Esophagus squamous epithelium (tissue), 5 donors: ENCODE measurements at regions not wholly inside any gene's neighbourhood (a gene's known extent, or its start where the extent isn't known, plus 50 kb on each side); places are given as distances from the start of the nearest gene placed in this dataset.

Source experiments
- DNase-seq: peaks from one replicate; lab custom pipeline; 2025; lab: John Stamatoyannopoulos, UW
- H3K27ac ChIP-seq, 4 donors: fragments of 200-600 bp; sonication (generic); one replicate each; pipeline ENCODE4 v1.5.1; 2016 to 2019; ENCODE audit warnings: mild to moderate bottlenecking in 1 of 4
- H3K27me3 ChIP-seq, 4 donors: fragments of 200-600 bp; sonication (generic); 1 replicate in 3 of 4; 2 replicates in 1 of 4; pipeline versions ENCODE4 v1.5.1 to v1.6.0; 2017 to 2021; ENCODE audit warnings: antibody characterized with exemption in 1 of 4
- H3K36me3 ChIP-seq, 3 donors: fragments of 200-600 bp; sonication (generic); one replicate each; pipeline ENCODE4 v1.5.1; 2016 to 2019
- H3K4me1 ChIP-seq, 3 donors: fragments of 200-600 bp; sonication (generic); one replicate each; pipeline ENCODE4 v1.5.1; 2017 to 2019
- H3K4me3 ChIP-seq, 4 donors: fragments of 200-600 bp; sonication (generic); 1 replicate in 3 of 4; 2 replicates in 1 of 4; pipeline ENCODE4 v1.5.1; 2016 to 2019; ENCODE audit warnings: mild to moderate bottlenecking in 2 of 4, moderate library complexity in 1 of 4
- H3K9me3 ChIP-seq, 3 donors: fragments of 200-600 bp; sonication (generic); one replicate each; pipeline ENCODE4 v1.5.1; 2016 to 2019
- POLR2A ChIP-seq, 4 donors: fragments of 450-650 bp; IDR thresholded peaks; one replicate each; pipeline ENCODE4 v1.6.1; 2017; ENCODE audit warnings: antibody characterized with exemption in 4 of 4, mild to moderate bottlenecking in 4 of 4, moderate library complexity in 3 of 4
- WGBS, 2 donors: methylation state at CpG; one replicate each; pipeline ENCODE4 v1.1.5; 2018; 5-methylcytosine and 5-hydroxymethylcytosine counted together
- intact Hi-C: fragments of 100-400 bp; cut with DNase I; formaldehyde crosslinking; loops from one replicate; pipeline ENCODE4 v1.15.0; 2022
- TF ChIP-seq, protein P1 (sequence below), 6 experiments: fragments of 450-650 bp in 4 of 6; fragments of 200-600 bp in 2 of 6; sonication (generic) in 2 of 6; IDR thresholded peaks; one replicate each; pipeline ENCODE4 v1.5.1; 2016 to 2019; ENCODE audit warnings: antibody characterized with exemption in 6 of 6, mild to moderate bottlenecking in 4 of 6, moderate library complexity in 4 of 6
- donor health status: DM: yes; HTN: yes; CAD: no.

DNA sequence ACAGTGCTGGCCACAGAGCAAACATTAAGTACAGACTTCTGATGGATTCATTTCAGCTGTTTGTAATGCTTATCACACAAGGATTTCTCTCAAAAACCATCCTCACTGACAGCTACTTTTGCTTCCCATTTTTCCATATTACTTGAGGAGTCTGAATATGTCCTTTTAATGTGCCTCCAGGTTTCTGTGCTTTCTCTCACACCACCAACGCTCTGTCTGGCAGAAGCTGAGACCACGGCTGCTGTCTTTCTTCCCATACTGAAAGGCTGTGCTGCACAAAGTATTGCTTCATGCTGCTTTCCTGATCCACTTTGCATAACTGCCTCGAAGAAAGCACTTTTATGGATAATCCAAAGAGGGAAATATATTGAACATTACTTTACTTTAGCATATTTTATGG, 312.1 kb upstream of the ZEB2 start:
- DNase-seq: no peak
- no peak for TF ChIP-seq POLR2A (IDR thresholded peaks at IDR 0.05)
- TF ChIP-seq, protein P1, sequence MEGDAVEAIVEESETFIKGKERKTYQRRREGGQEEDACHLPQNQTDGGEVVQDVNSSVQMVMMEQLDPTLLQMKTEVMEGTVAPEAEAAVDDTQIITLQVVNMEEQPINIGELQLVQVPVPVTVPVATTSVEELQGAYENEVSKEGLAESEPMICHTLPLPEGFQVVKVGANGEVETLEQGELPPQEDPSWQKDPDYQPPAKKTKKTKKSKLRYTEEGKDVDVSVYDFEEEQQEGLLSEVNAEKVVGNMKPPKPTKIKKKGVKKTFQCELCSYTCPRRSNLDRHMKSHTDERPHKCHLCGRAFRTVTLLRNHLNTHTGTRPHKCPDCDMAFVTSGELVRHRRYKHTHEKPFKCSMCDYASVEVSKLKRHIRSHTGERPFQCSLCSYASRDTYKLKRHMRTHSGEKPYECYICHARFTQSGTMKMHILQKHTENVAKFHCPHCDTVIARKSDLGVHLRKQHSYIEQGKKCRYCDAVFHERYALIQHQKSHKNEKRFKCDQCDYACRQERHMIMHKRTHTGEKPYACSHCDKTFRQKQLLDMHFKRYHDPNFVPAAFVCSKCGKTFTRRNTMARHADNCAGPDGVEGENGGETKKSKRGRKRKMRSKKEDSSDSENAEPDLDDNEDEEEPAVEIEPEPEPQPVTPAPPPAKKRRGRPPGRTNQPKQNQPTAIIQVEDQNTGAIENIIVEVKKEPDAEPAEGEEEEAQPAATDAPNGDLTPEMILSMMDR (IDR thresholded peaks at IDR 0.05): no peak
- intact Hi-C loops: no loop called here
- Histone ChIP-seq H3K4me3 (no peak overlapping the region), H3K9me3 (no peaks in the 10 kb centered on the region), H3K36me3 (no peaks in the 10 kb centered on the region), H3K27me3 (no peaks in the 10 kb centered on the region), H3K4me1 (no peaks in the 10 kb centered on the region), H3K27ac (no peak overlapping the region)
- WGBS, 2 donors: 63 to 77% methylated on average over 3 of the region's 3 CpGs

DNA sequence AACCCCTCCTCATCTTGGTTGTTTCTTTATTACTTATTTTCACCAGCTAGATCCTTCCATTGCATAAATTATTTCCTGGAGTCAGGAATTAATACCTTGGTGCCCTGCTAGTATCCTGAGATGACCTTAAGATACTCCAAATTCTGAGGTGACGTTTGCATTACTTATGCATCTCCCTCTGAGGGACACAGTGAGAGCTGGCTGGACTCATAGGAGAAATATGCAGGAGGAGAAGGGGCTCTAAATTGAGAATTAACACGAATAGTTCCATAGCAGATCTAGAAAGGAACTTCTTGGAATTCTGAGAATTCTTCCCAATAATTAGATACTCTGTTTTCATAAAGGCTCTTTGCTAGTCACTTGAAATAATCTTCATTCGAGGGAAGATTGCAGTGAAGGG, 310.6 kb upstream of the ZEB2 start:
- Histone ChIP-seq H3K4me1 (no peaks in the 10 kb centered on the region), H3K27me3 (no peaks in the 10 kb centered on the region), H3K9me3 (no peaks in the 10 kb centered on the region), H3K4me3 (no peak overlapping the region), H3K27ac (no peak overlapping the region), H3K36me3 (no peaks in the 10 kb centered on the region)
- no peak for TF ChIP-seq POLR2A (IDR thresholded peaks at IDR 0.05)
- TF ChIP-seq, protein P1 (IDR thresholded peaks at IDR 0.05): no peak
- WGBS, 2 donors: 77 to 79% methylated on average over 2 to 3 of the region's 3 CpGs
- DNase-seq: no peak
- intact Hi-C loops: no loop called here

DNA sequence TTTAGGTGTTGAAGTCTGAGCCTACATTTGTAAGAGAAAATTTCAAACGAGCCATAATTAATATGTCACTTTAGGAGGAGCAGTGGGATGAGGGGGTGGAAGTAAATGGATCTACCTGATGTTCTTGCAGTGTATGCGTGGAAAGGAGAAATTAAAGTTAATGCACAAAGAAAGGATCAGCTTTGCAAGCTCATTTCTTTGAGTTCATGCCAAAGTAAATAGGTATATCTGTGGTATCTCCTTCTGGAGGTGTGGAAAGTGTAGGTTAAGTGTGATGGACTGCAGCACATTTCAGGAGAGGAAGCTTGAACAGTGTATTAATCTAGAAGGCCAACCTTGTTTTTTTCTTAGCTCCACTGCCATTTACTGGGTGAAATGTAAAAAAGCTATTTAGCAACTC, 307.5 kb upstream of the ZEB2 start:
- no peak for DNase-seq
- no peaks in the 10 kb centered on the region for H3K36me3 ChIP-seq
- H3K4me3 ChIP-seq: no peak overlapping the region
- H3K27ac ChIP-seq: no peak overlapping the region
- H3K4me1 ChIP-seq: no peaks in the 10 kb centered on the region
- no peaks in the 10 kb centered on the region for H3K9me3 ChIP-seq
- WGBS, 2 donors: 56 to 60% methylated on average over 2 of the region's 2 CpGs
- H3K27me3 ChIP-seq: no peaks in the 10 kb centered on the region
- intact Hi-C loops: no loop called here
- TF ChIP-seq, protein P1 (IDR thresholded peaks at IDR 0.05): no peak
- TF ChIP-seq POLR2A (IDR thresholded peaks at IDR 0.05): no peak

DNA sequence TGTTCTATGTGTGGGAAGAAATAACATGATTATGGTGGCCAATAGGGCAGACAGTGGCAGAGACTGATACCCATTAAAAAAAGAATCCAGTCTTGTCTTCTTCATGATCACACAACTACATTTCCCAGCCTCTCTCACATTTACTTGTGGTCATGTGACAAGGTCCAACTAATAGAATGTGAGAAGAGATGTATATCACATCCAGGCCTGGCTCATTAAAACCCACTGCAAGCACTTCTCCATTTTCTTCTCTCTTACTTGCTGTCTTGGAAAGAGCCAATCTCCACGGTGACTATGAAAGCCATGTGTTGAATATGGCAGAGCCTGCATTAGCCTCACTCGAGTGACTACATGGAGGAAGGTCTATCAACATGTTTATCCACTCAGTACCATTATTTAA, 306.2 kb upstream of the ZEB2 start:
- Histone ChIP-seq H3K27ac (peak overlapping the region in 1 of 4 donors; percentile 7), H3K4me3 (no peak overlapping the region), H3K27me3 (no peaks in the 10 kb centered on the region), H3K4me1 (no peaks in the 10 kb centered on the region), H3K36me3 (no peaks in the 10 kb centered on the region), H3K9me3 (no peaks in the 10 kb centered on the region)
- no peak for DNase-seq
- intact Hi-C loops: no loop called here
- TF ChIP-seq POLR2A (IDR thresholded peaks at IDR 0.05): no peak
- TF ChIP-seq, protein P1 (IDR thresholded peaks at IDR 0.05): no peak
- 41% methylated on average over 2 of the region's 2 CpGs for WGBS, 2 donors

DNA sequence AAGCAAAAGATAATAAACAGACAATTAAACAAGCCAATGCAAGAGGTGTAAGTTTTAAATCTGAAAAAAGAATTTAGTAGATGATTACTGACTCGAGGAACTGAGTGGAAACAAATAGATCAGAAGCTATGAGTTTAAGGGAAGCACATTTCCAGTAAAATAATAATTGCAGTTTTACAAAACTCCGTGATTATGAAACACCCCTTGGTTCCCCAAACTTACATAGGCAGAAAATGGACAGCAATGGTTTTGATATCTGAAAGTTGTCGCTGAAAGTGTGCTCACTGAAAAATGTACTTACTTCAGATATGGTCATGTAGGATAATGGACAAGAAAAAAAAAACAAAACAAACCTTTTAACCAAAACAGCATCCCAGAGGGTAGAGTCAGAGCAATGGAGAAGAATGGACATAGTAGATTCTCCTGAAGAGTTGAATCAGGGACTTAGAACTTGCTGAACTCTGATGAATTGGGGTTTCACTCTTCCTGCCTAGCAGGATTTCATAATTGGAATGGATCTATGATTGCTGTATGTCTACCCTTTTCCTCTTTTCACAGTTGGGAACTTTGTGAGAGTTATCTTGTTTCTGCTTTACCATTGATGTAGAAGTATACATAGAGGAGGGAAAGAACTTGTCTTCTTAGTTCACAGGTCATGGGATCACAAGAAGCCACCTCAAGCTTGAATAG, 305.6 kb upstream of the ZEB2 start:
- WGBS, 2 donors: 78 to 87% methylated on average over 3 of the region's 3 CpGs

More for the DNA sequence above, 305.6 kb upstream of the ZEB2 start:
- H3K27ac ChIP-seq: peak overlapping the region in 1 of 4 donors; percentile 7
- no peaks in the 10 kb centered on the region for H3K4me1 ChIP-seq
- H3K9me3 ChIP-seq: no peaks in the 10 kb centered on the region
- no peak for TF ChIP-seq POLR2A (IDR thresholded peaks at IDR 0.05)
- TF ChIP-seq, protein P1 (IDR thresholded peaks at IDR 0.05): no peak
- H3K27me3 ChIP-seq: no peaks in the 10 kb centered on the region
- intact Hi-C loops: no loop called here
- no peaks in the 10 kb centered on the region for H3K36me3 ChIP-seq
- DNase-seq: no peak
- H3K4me3 ChIP-seq: no peak overlapping the region
